Activated naive CD4-positive, alpha-beta T cell treated with anti-CD3 and anti-CD28 coated beads for 36 hours (primary cell): ENCODE measurements at regions not wholly inside any gene's neighbourhood (a gene's known extent, or its start where the extent isn't known, plus 50 kb on each side); places are given as distances from the start of the nearest gene placed in this dataset.

Experiments
- CTCF ChIA-PET: fragments of 350-600 bp; sonication (Branson Sonifier 250); formaldehyde crosslinking; loops from one replicate; lab custom pipeline; 2021; ENCODE audit warnings: antibody characterized with exemption; lab: Charles Lee
- DNase-seq: peaks from one replicate; pipeline ENCODE4 v3.0.0-alpha.2; 2020
- H3K27ac Mint-ChIP-seq: one replicate; pipeline ENCODE4 v1.8.0; 2021; ENCODE audit warnings: mild to moderate bottlenecking, mixed read lengths
- H3K27me3 Mint-ChIP-seq: one replicate; pipeline ENCODE4 v1.8.0; 2021; ENCODE audit warnings: low read depth, mixed read lengths
- H3K36me3 Mint-ChIP-seq: one replicate; pipeline ENCODE4 v1.8.0; 2021; ENCODE audit warnings: low read depth, mixed read lengths
- H3K4me1 Mint-ChIP-seq: one replicate; pipeline ENCODE4 v1.8.0; 2021; ENCODE audit warnings: low read depth, mixed read lengths
- H3K4me3 Mint-ChIP-seq: one replicate; pipeline ENCODE4 v1.8.0; 2021; ENCODE audit warnings: mild to moderate bottlenecking, moderate library complexity, mixed read lengths
- H3K9me3 Mint-ChIP-seq: one replicate; pipeline ENCODE4 v1.8.0; 2021; ENCODE audit warnings: mixed read lengths
- intact Hi-C: fragments of 100-400 bp; cut with micrococcal nuclease; formaldehyde crosslinking; loops from one replicate; pipeline ENCODE4 v1.15.1; 2023

- no peak overlapping the region for H3K4me3 Mint-ChIP-seq
- H3K4me1 Mint-ChIP-seq: no peaks in the 10 kb centered on the region
- H3K9me3 Mint-ChIP-seq: no peaks in the 10 kb centered on the region
- H3K27me3 Mint-ChIP-seq: no peaks in the 10 kb centered on the region
- H3K36me3 Mint-ChIP-seq: no peaks in the 10 kb centered on the region
- no peak for DNase-seq
- intact Hi-C loops: no loop called here
- H3K27ac Mint-ChIP-seq: no peak overlapping the region
- CTCF ChIA-PET: no interaction called here
Observed at GRCh38 chr18:78779996-78780718, 199.5 kb upstream of the SALL3 start.

GRCh38 chr18:78780719-78781600 is 198.7 kb upstream of the SALL3 start:
- CTCF ChIA-PET: no interaction called here
- H3K27me3 Mint-ChIP-seq: no peaks in the 10 kb centered on the region
- H3K27ac Mint-ChIP-seq: no peak overlapping the region
- intact Hi-C loops: no loop called here
- no peaks in the 10 kb centered on the region for H3K9me3 Mint-ChIP-seq
- no peaks in the 10 kb centered on the region for H3K4me1 Mint-ChIP-seq
- H3K4me3 Mint-ChIP-seq: no peak overlapping the region
- DNase-seq: no peak
- H3K36me3 Mint-ChIP-seq: no peaks in the 10 kb centered on the region

GRCh38 chr18:78781601-78781960 is 198.0 kb upstream of the SALL3 start:
- H3K4me1 Mint-ChIP-seq: no peaks in the 10 kb centered on the region
- intact Hi-C loops: no loop called here
- H3K27me3 Mint-ChIP-seq: no peaks in the 10 kb centered on the region
- H3K27ac Mint-ChIP-seq: no peak overlapping the region
- DNase-seq: no peak
- no peaks in the 10 kb centered on the region for H3K36me3 Mint-ChIP-seq
- no peaks in the 10 kb centered on the region for H3K9me3 Mint-ChIP-seq
- CTCF ChIA-PET: no interaction called here
- H3K4me3 Mint-ChIP-seq: no peak overlapping the region

GRCh38 chr18:78782951-78783563 is 196.6 kb upstream of the SALL3 start:
- H3K27me3 Mint-ChIP-seq: no peaks in the 10 kb centered on the region
- H3K36me3 Mint-ChIP-seq: no peaks in the 10 kb centered on the region
- intact Hi-C loops: no loop called here
- no peak for DNase-seq
- H3K9me3 Mint-ChIP-seq: no peaks in the 10 kb centered on the region
- no peaks in the 10 kb centered on the region for H3K4me1 Mint-ChIP-seq
- CTCF ChIA-PET: no interaction called here
- H3K4me3 Mint-ChIP-seq: no peak overlapping the region
- H3K27ac Mint-ChIP-seq: no peak overlapping the region

- no peak for DNase-seq
- CTCF ChIA-PET: no interaction called here
- H3K4me1 Mint-ChIP-seq: no peaks in the 10 kb centered on the region
- H3K4me3 Mint-ChIP-seq: no peak overlapping the region
- no peak overlapping the region for H3K27ac Mint-ChIP-seq
- no peaks in the 10 kb centered on the region for H3K36me3 Mint-ChIP-seq
- intact Hi-C loops: no loop called here
- no peaks in the 10 kb centered on the region for H3K9me3 Mint-ChIP-seq
- no peaks in the 10 kb centered on the region for H3K27me3 Mint-ChIP-seq
Observed at GRCh38 chr18:78783564-78783960, 196.1 kb upstream of the SALL3 start.

GRCh38 chr18:78784861-78785260 is 194.8 kb upstream of the SALL3 start:
- no peaks in the 10 kb centered on the region for H3K27me3 Mint-ChIP-seq
- DNase-seq: no peak
- no peaks in the 10 kb centered on the region for H3K36me3 Mint-ChIP-seq
- H3K4me3 Mint-ChIP-seq: no peak overlapping the region
- H3K4me1 Mint-ChIP-seq: no peaks in the 10 kb centered on the region
- no peak overlapping the region for H3K27ac Mint-ChIP-seq
- H3K9me3 Mint-ChIP-seq: no peaks in the 10 kb centered on the region
- CTCF ChIA-PET: interaction anchor here (0.9 kb wide), 1 partner anchor 187 kb away, joined by 3 read pairs; no protein-coding TSS in a partner anchor
- intact Hi-C loops: no loop called here

- no peaks in the 10 kb centered on the region for H3K27me3 Mint-ChIP-seq
- H3K36me3 Mint-ChIP-seq: no peaks in the 10 kb centered on the region
- CTCF ChIA-PET: no interaction called here
- H3K9me3 Mint-ChIP-seq: no peaks in the 10 kb centered on the region
- intact Hi-C loops: no loop called here
- no peaks in the 10 kb centered on the region for H3K4me1 Mint-ChIP-seq
- DNase-seq: no peak
- no peak overlapping the region for H3K27ac Mint-ChIP-seq
- no peak overlapping the region for H3K4me3 Mint-ChIP-seq
Observed at GRCh38 chr18:78785706-78786105, 193.9 kb upstream of the SALL3 start.

- H3K36me3 Mint-ChIP-seq: no peaks in the 10 kb centered on the region
- no peaks in the 10 kb centered on the region for H3K27me3 Mint-ChIP-seq
- no peak for DNase-seq
- no peaks in the 10 kb centered on the region for H3K9me3 Mint-ChIP-seq
- no peak overlapping the region for H3K27ac Mint-ChIP-seq
- H3K4me3 Mint-ChIP-seq: no peak overlapping the region
- CTCF ChIA-PET: no interaction called here
- H3K4me1 Mint-ChIP-seq: no peaks in the 10 kb centered on the region
- intact Hi-C loops: no loop called here
Observed at GRCh38 chr18:78786776-78787175, 192.8 kb upstream of the SALL3 start.

GRCh38 chr18:78787751-78788150 is 191.9 kb upstream of the SALL3 start:
- Mint-ChIP-seq H3K27me3 (no peaks in the 10 kb centered on the region), H3K36me3 (no peaks in the 10 kb centered on the region), H3K27ac (no peak overlapping the region), H3K4me3 (no peak overlapping the region), H3K4me1 (no peaks in the 10 kb centered on the region), H3K9me3 (no peaks in the 10 kb centered on the region)
- no peak for DNase-seq
- intact Hi-C loops: no loop called here
- CTCF ChIA-PET: no interaction called here

- Mint-ChIP-seq H3K36me3 (no peaks in the 10 kb centered on the region), H3K4me1 (no peaks in the 10 kb centered on the region), H3K27ac (no peak overlapping the region), H3K27me3 (no peaks in the 10 kb centered on the region), H3K4me3 (no peak overlapping the region), H3K9me3 (no peaks in the 10 kb centered on the region)
- CTCF ChIA-PET: no interaction called here
- intact Hi-C loops: no loop called here
- no peak for DNase-seq
Observed at GRCh38 chr18:78788161-78788560, 191.5 kb upstream of the SALL3 start.

- CTCF ChIA-PET: no interaction called here
- DNase-seq: no peak
- Mint-ChIP-seq H3K27me3 (no peaks in the 10 kb centered on the region), H3K4me3 (no peak overlapping the region), H3K9me3 (no peaks in the 10 kb centered on the region), H3K27ac (no peak overlapping the region), H3K36me3 (no peaks in the 10 kb centered on the region), H3K4me1 (no peaks in the 10 kb centered on the region)
- intact Hi-C loops: no loop called here
Observed at GRCh38 chr18:78789850-78790249, 189.8 kb upstream of the SALL3 start.

GRCh38 chr18:78790511-78790910 is 189.1 kb upstream of the SALL3 start:
- intact Hi-C loops: no loop called here
- Mint-ChIP-seq H3K4me3 (no peak overlapping the region), H3K9me3 (no peaks in the 10 kb centered on the region), H3K27me3 (no peaks in the 10 kb centered on the region), H3K36me3 (no peaks in the 10 kb centered on the region), H3K4me1 (no peaks in the 10 kb centered on the region), H3K27ac (no peak overlapping the region)
- CTCF ChIA-PET: no interaction called here
- DNase-seq: no peak

GRCh38 chr18:78790960-78791359 is 188.7 kb upstream of the SALL3 start:
- Mint-ChIP-seq H3K27ac (no peak overlapping the region), H3K4me3 (no peak overlapping the region), H3K9me3 (no peaks in the 10 kb centered on the region), H3K27me3 (no peaks in the 10 kb centered on the region), H3K4me1 (no peaks in the 10 kb centered on the region), H3K36me3 (no peaks in the 10 kb centered on the region)
- intact Hi-C loops: no loop called here
- DNase-seq: no peak
- CTCF ChIA-PET: no interaction called here
